IMR-90 (cell line): ENCODE measurements at regions not wholly inside any gene's neighbourhood (a gene's known extent, or its start where the extent isn't known, plus 50 kb on each side); places are given as distances from the start of the nearest gene placed in this dataset.

ENCODE experiments used
- CEBPB ChIP-seq: IDR thresholded peaks from 2 replicates; pipeline ENCODE4 v1.6.1; 2012; ENCODE audit warnings: low read depth, low read length, improper control_type of control experiment
- MAZ ChIP-seq: IDR thresholded peaks from 2 replicates; pipeline ENCODE4 v1.6.1; 2012; ENCODE audit warnings: low read depth, mild to moderate bottlenecking, low read length, improper control_type of control experiment, moderate library complexity, borderline replicate concordance
- MXI1 ChIP-seq: IDR thresholded peaks from 2 replicates; pipeline ENCODE4 v1.6.1; 2012; ENCODE audit warnings: low read depth, mild to moderate bottlenecking, low read length, moderate library complexity, borderline replicate concordance
- POLR2A ChIP-seq: IDR thresholded peaks from 2 replicates; pipeline ENCODE4 v1.6.1; 2012; ENCODE audit warnings: mild to moderate bottlenecking, low read depth, low read length
- RAD21 ChIP-seq: IDR thresholded peaks from 2 replicates; pipeline ENCODE4 v1.6.1; 2012; ENCODE audit warnings: low read length, improper control_type of control experiment
- RCOR1 ChIP-seq: IDR thresholded peaks from 2 replicates; pipeline ENCODE4 v1.6.1; 2012; ENCODE audit warnings: mild to moderate bottlenecking, low read length, improper control_type of control experiment; ENCODE audit not compliant: insufficient replicate concordance
- RFX5 ChIP-seq: IDR thresholded peaks from 2 replicates; pipeline ENCODE4 v1.8.0; 2012; ENCODE audit warnings: low read depth, mild to moderate bottlenecking, low read length, moderate library complexity
- SMC3 ChIP-seq: fragments of 150-350 bp; IDR thresholded peaks from 2 replicates; pipeline ENCODE4 v1.6.1; 2016; ENCODE audit warnings: low read depth, mild to moderate bottlenecking, antibody characterized with exemption, low read length, moderate library complexity
- TF ChIP-seq, protein P1 (sequence below): conservative IDR thresholded peaks from 2 replicates; pipeline ENCODE4 v1.5.1; 2012; ENCODE audit warnings: mild to moderate bottlenecking, low read depth, low read length, improper control_type of control experiment
- TF ChIP-seq, protein P2 (sequence below): fragments of 150-350 bp; IDR thresholded peaks from 2 replicates; pipeline ENCODE4 v1.6.1; 2016; ENCODE audit warnings: low read depth, mild to moderate bottlenecking, low read length, moderate library complexity, borderline replicate concordance

DNA sequence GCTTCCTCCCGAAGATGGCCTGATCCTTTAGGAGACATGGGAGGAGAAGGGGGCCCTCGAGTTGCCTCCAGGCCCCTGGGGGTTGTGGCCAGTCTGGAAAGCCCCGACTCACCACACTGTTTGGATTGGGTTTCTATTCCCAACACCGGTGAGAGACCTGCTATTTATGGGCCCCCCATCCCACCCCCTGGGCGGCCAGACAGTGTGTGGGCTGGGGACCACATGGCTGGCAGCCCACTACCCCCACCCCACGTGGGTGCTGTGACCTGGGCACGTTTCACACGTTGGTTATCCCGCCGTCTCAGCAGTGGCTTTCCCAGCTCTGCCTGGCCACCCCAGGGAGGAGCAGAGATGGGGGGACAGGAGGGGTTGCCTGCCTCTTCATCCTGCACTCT, 116.1 kb downstream of the VEGFA start:
- TF ChIP-seq POLR2A (no peak), RAD21 (no peak), RCOR1 (no peak), MAZ (no peak), CEBPB (no peak), SMC3 (no peak), RFX5 (no peak), MXI1 (no peak)
- TF ChIP-seq, protein P1, sequence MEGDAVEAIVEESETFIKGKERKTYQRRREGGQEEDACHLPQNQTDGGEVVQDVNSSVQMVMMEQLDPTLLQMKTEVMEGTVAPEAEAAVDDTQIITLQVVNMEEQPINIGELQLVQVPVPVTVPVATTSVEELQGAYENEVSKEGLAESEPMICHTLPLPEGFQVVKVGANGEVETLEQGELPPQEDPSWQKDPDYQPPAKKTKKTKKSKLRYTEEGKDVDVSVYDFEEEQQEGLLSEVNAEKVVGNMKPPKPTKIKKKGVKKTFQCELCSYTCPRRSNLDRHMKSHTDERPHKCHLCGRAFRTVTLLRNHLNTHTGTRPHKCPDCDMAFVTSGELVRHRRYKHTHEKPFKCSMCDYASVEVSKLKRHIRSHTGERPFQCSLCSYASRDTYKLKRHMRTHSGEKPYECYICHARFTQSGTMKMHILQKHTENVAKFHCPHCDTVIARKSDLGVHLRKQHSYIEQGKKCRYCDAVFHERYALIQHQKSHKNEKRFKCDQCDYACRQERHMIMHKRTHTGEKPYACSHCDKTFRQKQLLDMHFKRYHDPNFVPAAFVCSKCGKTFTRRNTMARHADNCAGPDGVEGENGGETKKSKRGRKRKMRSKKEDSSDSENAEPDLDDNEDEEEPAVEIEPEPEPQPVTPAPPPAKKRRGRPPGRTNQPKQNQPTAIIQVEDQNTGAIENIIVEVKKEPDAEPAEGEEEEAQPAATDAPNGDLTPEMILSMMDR = no peak
- TF ChIP-seq, protein P2, sequence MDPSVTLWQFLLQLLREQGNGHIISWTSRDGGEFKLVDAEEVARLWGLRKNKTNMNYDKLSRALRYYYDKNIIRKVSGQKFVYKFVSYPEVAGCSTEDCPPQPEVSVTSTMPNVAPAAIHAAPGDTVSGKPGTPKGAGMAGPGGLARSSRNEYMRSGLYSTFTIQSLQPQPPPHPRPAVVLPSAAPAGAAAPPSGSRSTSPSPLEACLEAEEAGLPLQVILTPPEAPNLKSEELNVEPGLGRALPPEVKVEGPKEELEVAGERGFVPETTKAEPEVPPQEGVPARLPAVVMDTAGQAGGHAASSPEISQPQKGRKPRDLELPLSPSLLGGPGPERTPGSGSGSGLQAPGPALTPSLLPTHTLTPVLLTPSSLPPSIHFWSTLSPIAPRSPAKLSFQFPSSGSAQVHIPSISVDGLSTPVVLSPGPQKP = no peak
